ENCODE measurements at regions not wholly inside any gene's neighbourhood (a gene's known extent, or its start where the extent isn't known, plus 50 kb on each side); places are given as distances from the start of the nearest gene placed in this dataset.

GRCh38 chr7:85833066-85833465 is 646.2 kb upstream of the SEMA3D start:
- Histone ChIP-seq H3K27ac (ENCODE audit: low read depth, low read length) (no peak overlapping the region), H3K27me3 (ENCODE audit: control insufficient read depth in 5 of 5, insufficient read depth in 4 of 5, low read length in 5 of 5) (no peaks in the 10 kb centered on the region), H3K4me1 (ENCODE audit: control insufficient read depth in 5 of 5, insufficient read depth in 5 of 5, low read length in 5 of 5) (peaks cover 0 to 8% (median 0%) of the 10 kb centered on the region in 5 donors), H3K9me3 (ENCODE audit: control insufficient read depth in 5 of 5, low read length in 5 of 5) (no peaks in the 10 kb centered on the region), H3K9ac (ENCODE audit: low read length in 5 of 5) (no peak overlapping the region), H3K4me3 (ENCODE audit: low read depth in 1 of 5, low read length in 5 of 5) (no peak overlapping the region), H3K36me3 (ENCODE audit: control insufficient read depth in 5 of 5, insufficient read depth in 5 of 5, low read length in 5 of 5) (no peaks in the 10 kb centered on the region)

- Histone ChIP-seq H3K36me3 (ENCODE audit: control insufficient read depth in 5 of 5, insufficient read depth in 5 of 5, low read length in 5 of 5) (no peaks in the 10 kb centered on the region), H3K27me3 (ENCODE audit: control insufficient read depth in 5 of 5, insufficient read depth in 4 of 5, low read length in 5 of 5) (no peaks in the 10 kb centered on the region), H3K4me1 (ENCODE audit: control insufficient read depth in 5 of 5, insufficient read depth in 5 of 5, low read length in 5 of 5) (peaks cover 0 to 8% (median 0%) of the 10 kb centered on the region in 5 donors), H3K9me3 (ENCODE audit: control insufficient read depth in 5 of 5, low read length in 5 of 5) (no peaks in the 10 kb centered on the region), H3K4me3 (ENCODE audit: low read depth in 1 of 5, low read length in 5 of 5) (no peak overlapping the region), H3K27ac (ENCODE audit: low read depth, low read length) (no peak overlapping the region), H3K9ac (ENCODE audit: low read length in 5 of 5) (no peak overlapping the region)
Measured at GRCh38 chr7:85830982-85831381, 644.1 kb upstream of the SEMA3D start.

DNA sequence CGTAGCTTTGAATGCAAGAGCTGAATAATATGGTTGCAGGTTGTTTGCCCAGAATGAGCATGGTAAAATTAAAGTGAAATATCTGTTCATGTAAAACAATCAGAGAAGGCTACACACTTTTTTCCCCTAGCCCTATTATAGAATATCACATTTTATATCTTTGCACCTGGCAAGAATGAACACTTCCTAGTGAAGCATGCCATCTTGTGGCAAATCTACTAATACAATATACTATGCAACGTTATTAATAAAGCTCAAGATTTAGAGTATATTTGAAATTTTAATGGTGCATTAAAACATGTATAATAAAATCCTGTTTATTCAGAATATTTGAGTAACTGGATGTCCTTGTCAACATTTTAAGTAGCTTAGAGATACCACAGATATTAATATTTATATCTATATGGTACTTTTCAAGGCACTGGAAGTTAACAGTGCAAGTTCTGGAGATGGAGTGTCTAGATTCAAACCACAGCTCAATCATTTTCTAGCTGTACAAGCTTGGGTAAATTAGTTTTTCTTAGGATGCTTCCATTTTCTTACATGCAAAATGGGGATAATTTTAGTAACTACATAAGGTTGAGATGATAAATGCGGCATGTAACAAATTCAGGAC is 643.1 kb upstream of the SEMA3D start:
- H3K4me1 ChIP-seq (ENCODE audit: control insufficient read depth in 5 of 5, insufficient read depth in 5 of 5, low read length in 5 of 5), result peaks cover 0 to 10% (median 0%) of the 10 kb centered on the region in 5 donors
- no peak overlapping the region for H3K27ac ChIP-seq (ENCODE audit: low read depth, low read length)
- no peaks in the 10 kb centered on the region for H3K27me3 ChIP-seq (ENCODE audit: control insufficient read depth in 5 of 5, insufficient read depth in 4 of 5, low read length in 5 of 5)
- no peak overlapping the region for H3K4me3 ChIP-seq (ENCODE audit: low read depth in 1 of 5, low read length in 5 of 5)
- H3K9me3 ChIP-seq (ENCODE audit: control insufficient read depth in 5 of 5, low read length in 5 of 5), result no peaks in the 10 kb centered on the region
- no peak overlapping the region for H3K9ac ChIP-seq (ENCODE audit: low read length in 5 of 5)
- H3K36me3 ChIP-seq (ENCODE audit: control insufficient read depth in 5 of 5, insufficient read depth in 5 of 5, low read length in 5 of 5), result no peaks in the 10 kb centered on the region

DNA sequence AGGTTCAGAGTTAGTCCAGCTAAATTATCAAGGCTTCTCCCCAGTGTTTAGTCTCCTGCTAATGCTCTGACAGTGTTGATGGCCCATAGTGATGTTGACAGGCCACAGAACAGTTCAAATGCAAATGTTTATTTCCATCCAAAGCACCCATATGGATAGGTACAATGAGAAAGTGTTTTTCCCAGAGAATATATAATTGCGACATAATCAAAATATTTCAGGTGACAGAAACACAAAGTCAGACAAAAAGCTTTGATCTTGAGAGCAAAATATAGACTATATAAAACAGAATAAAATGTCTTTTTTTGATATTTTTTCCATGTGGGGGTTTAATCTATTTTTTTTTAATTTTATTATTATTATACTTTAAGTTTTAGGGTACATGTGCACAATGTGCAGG is 642.3 kb upstream of the SEMA3D start:
- Histone ChIP-seq H3K9me3 (ENCODE audit: control insufficient read depth in 5 of 5, low read length in 5 of 5) (no peaks in the 10 kb centered on the region), H3K9ac (ENCODE audit: low read length in 5 of 5) (no peak overlapping the region), H3K36me3 (ENCODE audit: control insufficient read depth in 5 of 5, insufficient read depth in 5 of 5, low read length in 5 of 5) (no peaks in the 10 kb centered on the region), H3K4me1 (ENCODE audit: control insufficient read depth in 5 of 5, insufficient read depth in 5 of 5, low read length in 5 of 5) (peaks cover 0 to 10% (median 0%) of the 10 kb centered on the region in 5 donors), H3K4me3 (ENCODE audit: low read depth in 1 of 5, low read length in 5 of 5) (no peak overlapping the region), H3K27ac (ENCODE audit: low read depth, low read length) (no peak overlapping the region), H3K27me3 (ENCODE audit: control insufficient read depth in 5 of 5, insufficient read depth in 4 of 5, low read length in 5 of 5) (no peaks in the 10 kb centered on the region)

GRCh38 chr7:85828614-85829013 is 641.8 kb upstream of the SEMA3D start:
- Histone ChIP-seq H3K27ac (ENCODE audit: low read depth, low read length) (no peak overlapping the region), H3K9ac (ENCODE audit: low read length in 5 of 5) (no peak overlapping the region), H3K27me3 (ENCODE audit: control insufficient read depth in 5 of 5, insufficient read depth in 4 of 5, low read length in 5 of 5) (no peaks in the 10 kb centered on the region), H3K36me3 (ENCODE audit: control insufficient read depth in 5 of 5, insufficient read depth in 5 of 5, low read length in 5 of 5) (no peaks in the 10 kb centered on the region), H3K9me3 (ENCODE audit: control insufficient read depth in 5 of 5, low read length in 5 of 5) (no peaks in the 10 kb centered on the region), H3K4me3 (ENCODE audit: low read depth in 1 of 5, low read length in 5 of 5) (no peak overlapping the region), H3K4me1 (ENCODE audit: control insufficient read depth in 5 of 5, insufficient read depth in 5 of 5, low read length in 5 of 5) (peaks cover 0 to 10% (median 0%) of the 10 kb centered on the region in 5 donors)

GRCh38 chr7:85823396-85824080 is 636.7 kb upstream of the SEMA3D start:
- Histone ChIP-seq H3K27ac (ENCODE audit: low read depth, low read length) (no peak overlapping the region), H3K9ac (ENCODE audit: low read length in 5 of 5) (no peak overlapping the region), H3K36me3 (ENCODE audit: control insufficient read depth in 5 of 5, insufficient read depth in 5 of 5, low read length in 5 of 5) (no peaks in the 10 kb centered on the region), H3K9me3 (ENCODE audit: control insufficient read depth in 5 of 5, low read length in 5 of 5) (peaks cover 0 to 9% (median 0%) of the 10 kb centered on the region in 5 donors), H3K4me1 (ENCODE audit: control insufficient read depth in 5 of 5, insufficient read depth in 5 of 5, low read length in 5 of 5) (peaks cover 0 to 10% (median 0%) of the 10 kb centered on the region in 5 donors), H3K27me3 (ENCODE audit: control insufficient read depth in 5 of 5, insufficient read depth in 4 of 5, low read length in 5 of 5) (no peaks in the 10 kb centered on the region), H3K4me3 (ENCODE audit: low read depth in 1 of 5, low read length in 5 of 5) (no peak overlapping the region)

DNA sequence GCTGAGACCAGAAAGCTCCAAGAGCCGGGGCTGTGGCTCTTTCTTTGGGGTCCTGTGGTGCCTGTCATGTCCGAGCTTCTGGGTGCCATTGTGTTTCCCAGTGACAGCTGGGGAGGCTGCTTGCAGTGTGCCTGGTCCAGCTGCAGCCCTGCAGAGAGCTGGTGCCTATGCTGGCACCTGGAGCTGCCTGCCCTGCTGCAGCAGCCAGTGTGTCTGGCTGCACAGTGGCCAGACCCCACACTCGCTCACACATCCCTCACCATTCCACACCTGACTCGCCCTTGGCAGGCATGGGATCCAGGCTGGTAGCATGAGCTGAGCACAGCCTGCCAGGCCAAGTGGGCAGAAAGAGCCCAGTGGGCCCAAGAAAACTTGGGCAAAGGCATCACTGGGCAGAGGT is 635.1 kb upstream of the SEMA3D start:
- Histone ChIP-seq H3K9me3 (ENCODE audit: control insufficient read depth in 5 of 5, low read length in 5 of 5) (peaks cover 0 to 9% (median 0%) of the 10 kb centered on the region in 5 donors), H3K36me3 (ENCODE audit: control insufficient read depth in 5 of 5, insufficient read depth in 5 of 5, low read length in 5 of 5) (no peaks in the 10 kb centered on the region), H3K27ac (ENCODE audit: low read depth, low read length) (no peak overlapping the region), H3K27me3 (ENCODE audit: control insufficient read depth in 5 of 5, insufficient read depth in 4 of 5, low read length in 5 of 5) (no peaks in the 10 kb centered on the region), H3K9ac (ENCODE audit: low read length in 5 of 5) (no peak overlapping the region), H3K4me1 (ENCODE audit: control insufficient read depth in 5 of 5, insufficient read depth in 5 of 5, low read length in 5 of 5) (peaks cover 0 to 10% (median 0%) of the 10 kb centered on the region in 5 donors), H3K4me3 (ENCODE audit: low read depth in 1 of 5, low read length in 5 of 5) (no peak overlapping the region)

DNA sequence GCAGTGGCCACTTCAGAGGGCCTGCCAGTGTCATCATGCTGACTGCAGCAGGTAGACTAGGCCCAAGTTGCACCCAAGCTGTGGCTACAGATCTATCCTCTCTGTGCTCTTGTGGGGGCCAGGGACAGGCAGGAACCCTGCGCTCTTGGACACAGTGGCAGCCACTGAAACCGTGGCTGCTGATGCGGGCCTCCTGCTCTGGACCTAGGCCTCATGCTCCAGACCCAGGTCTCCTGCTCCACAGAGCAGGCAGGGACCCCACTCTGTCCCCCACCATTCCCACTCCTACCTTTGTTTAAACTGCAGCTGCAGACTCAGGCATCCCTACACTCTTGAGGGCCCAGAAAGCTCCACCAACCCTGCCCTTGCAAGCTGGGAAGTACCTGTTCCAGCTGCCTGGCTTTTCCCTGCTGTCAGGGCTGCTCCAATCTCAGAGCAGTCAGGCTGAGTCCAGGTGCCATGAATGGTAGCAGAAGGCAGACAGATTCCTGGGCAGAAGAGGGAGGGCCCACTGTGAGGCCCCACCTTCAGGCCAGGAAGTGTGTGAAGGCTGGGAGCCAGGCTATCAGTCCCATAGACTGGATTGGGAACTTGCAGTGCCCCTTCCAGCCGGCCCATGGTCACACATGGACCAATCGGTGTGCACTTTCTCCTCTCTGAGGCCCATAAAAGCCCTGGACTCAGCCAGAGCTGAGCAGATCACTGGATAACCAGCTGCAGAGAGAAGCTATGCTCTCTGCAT is 634.0 kb upstream of the SEMA3D start:
- H3K9ac ChIP-seq (ENCODE audit: low read length in 5 of 5), result no peak overlapping the region
- no peaks in the 10 kb centered on the region for H3K27me3 ChIP-seq (ENCODE audit: control insufficient read depth in 5 of 5, insufficient read depth in 4 of 5, low read length in 5 of 5)
- H3K4me1 ChIP-seq (ENCODE audit: control insufficient read depth in 5 of 5, insufficient read depth in 5 of 5, low read length in 5 of 5), result peaks cover 0 to 10% (median 0%) of the 10 kb centered on the region in 5 donors
- no peak overlapping the region for H3K4me3 ChIP-seq (ENCODE audit: low read depth in 1 of 5, low read length in 5 of 5)
- no peak overlapping the region for H3K27ac ChIP-seq (ENCODE audit: low read depth, low read length)
- no peaks in the 10 kb centered on the region for H3K36me3 ChIP-seq (ENCODE audit: control insufficient read depth in 5 of 5, insufficient read depth in 5 of 5, low read length in 5 of 5)
- H3K9me3 ChIP-seq (ENCODE audit: control insufficient read depth in 5 of 5, low read length in 5 of 5), result peaks cover 0 to 9% (median 0%) of the 10 kb centered on the region in 5 donors

- no peak overlapping the region for H3K4me3 ChIP-seq (ENCODE audit: low read depth in 1 of 5, low read length in 5 of 5)
Measured at GRCh38 chr7:85815526-85815925, 628.7 kb upstream of the SEMA3D start.

GRCh38 chr7:85806321-85806720 is 619.5 kb upstream of the SEMA3D start:
- Histone ChIP-seq H3K27ac (ENCODE audit: low read depth, low read length) (no peak overlapping the region), H3K36me3 (ENCODE audit: control insufficient read depth in 5 of 5, insufficient read depth in 5 of 5, low read length in 5 of 5) (no peaks in the 10 kb centered on the region), H3K9me3 (ENCODE audit: control insufficient read depth in 5 of 5, low read length in 5 of 5) (no peaks in the 10 kb centered on the region), H3K27me3 (ENCODE audit: control insufficient read depth in 5 of 5, insufficient read depth in 4 of 5, low read length in 5 of 5) (no peaks in the 10 kb centered on the region), H3K9ac (ENCODE audit: low read length in 5 of 5) (no peak overlapping the region), H3K4me3 (ENCODE audit: low read depth in 1 of 5, low read length in 5 of 5) (no peak overlapping the region), H3K4me1 (ENCODE audit: control insufficient read depth in 5 of 5, insufficient read depth in 5 of 5, low read length in 5 of 5) (peaks cover 0 to 9% (median 0%) of the 10 kb centered on the region in 5 donors)

More at GRCh38 chr7:85815526-85815925, 628.7 kb upstream of the SEMA3D start:
- Histone ChIP-seq H3K27me3 (ENCODE audit: control insufficient read depth in 5 of 5, insufficient read depth in 4 of 5, low read length in 5 of 5) (no peaks in the 10 kb centered on the region), H3K27ac (ENCODE audit: low read depth, low read length) (no peak overlapping the region), H3K36me3 (ENCODE audit: control insufficient read depth in 5 of 5, insufficient read depth in 5 of 5, low read length in 5 of 5) (no peaks in the 10 kb centered on the region), H3K4me1 (ENCODE audit: control insufficient read depth in 5 of 5, insufficient read depth in 5 of 5, low read length in 5 of 5) (peaks cover 0 to 7% (median 0%) of the 10 kb centered on the region in 5 donors), H3K9me3 (ENCODE audit: control insufficient read depth in 5 of 5, low read length in 5 of 5) (no peaks in the 10 kb centered on the region), H3K9ac (ENCODE audit: low read length in 5 of 5) (no peak overlapping the region)
